ENCODE measurements at regions not wholly inside any gene's neighbourhood (a gene's known extent, or its start where the extent isn't known, plus 50 kb on each side); places are given as distances from the start of the nearest gene placed in this dataset.
A peak's percentile ranks its signal among the peaks of the same experiment; 100 is the strongest.

DNA sequence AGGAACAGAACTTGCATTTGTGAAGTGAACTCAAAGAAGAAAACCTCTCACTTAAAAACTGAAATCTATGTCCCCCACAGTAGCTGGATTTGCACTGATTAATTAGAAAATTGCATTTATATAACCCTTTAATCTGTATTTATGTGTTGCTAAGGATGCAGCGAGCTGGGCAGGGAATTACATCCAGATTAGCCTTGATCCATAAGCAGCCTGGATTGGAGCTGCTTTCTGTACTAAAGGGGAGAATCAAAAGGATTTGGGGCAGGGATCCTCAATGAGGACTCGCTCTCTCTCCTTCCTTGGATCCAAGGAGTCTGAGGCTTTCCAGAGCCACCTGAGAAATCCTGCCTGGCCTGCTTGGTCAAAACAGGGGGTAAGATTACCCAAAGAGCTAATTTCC is 125.9 kb downstream of the TLE3 start:
- no peak for DNase-seq (ENCODE audit: low read depth in 3 of 3, low spot score in 1 of 3)

DNA sequence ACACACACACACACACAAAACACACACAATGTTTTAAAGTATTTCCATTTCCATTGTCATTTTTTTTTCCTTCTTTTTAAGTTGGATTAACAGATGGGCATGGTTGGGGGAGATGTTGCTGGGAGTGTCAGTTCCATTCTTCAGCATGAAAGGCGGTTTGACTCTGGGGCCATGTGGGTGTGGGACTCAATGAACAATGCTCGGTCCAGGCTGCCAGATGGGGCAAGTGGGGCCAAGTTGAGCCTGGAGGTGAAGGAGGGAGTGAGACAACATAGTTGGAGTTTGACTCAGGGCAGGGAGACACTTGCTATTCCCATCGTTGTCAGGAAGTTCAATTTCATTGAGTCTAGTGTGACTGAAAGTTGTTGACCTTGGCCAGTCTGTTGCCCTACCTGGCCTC is 125.3 kb downstream of the TLE3 start:
- DNase-seq (ENCODE audit: low read depth in 3 of 3, low spot score in 1 of 3), result no peak

DNA sequence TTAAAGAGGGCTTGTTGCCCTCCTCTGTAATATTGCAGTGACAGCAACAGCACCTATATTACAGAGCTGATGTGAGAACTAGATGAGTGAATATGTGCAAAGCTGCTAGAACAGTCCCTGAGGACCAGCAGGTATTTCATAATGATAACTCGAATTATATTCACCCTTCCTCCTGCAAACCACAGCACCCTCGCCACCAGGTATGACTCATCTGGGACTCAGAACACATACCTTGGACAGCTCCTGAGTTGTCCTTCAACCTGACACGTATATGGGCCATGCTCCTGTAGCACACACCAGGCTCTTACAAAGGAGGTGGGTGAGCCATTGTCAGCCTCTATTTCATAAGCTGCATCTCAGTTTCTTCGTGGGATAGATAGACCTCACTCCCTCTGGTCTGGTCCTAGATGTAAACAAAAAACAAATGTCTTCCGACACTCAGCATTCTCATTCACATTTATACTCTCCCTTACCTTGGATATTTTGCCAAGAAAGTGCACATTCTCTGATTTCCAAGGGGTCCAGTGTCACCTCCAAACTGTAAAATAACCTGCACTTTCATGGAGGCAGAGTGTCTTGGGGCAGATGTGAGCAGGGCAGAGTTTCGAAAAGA is 124.5 kb downstream of the TLE3 start:
- DNase-seq (ENCODE audit: low read depth in 3 of 3, low spot score in 1 of 3), result no peak

DNA sequence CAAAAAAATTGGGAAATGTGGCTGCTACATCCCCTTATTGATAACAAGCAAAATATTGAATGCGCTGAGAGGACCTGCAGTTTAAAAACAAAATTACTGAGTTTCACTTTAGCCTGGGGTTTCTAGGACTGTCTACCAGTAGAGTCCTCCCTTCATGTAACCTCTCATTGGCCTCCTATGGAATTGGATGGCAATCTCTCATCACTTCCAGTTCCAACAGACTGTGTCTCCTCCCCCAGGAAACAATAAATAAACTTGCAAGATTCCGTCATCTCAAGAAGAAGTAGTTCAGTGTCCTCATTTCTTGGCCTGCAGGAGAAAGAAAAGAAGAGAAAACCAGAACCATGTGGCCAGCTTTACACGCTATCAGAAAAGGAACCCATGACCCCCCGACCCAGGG is 123.8 kb downstream of the TLE3 start:
- DNase-seq (ENCODE audit: low read depth in 3 of 3, low spot score in 1 of 3), result no peak

DNA sequence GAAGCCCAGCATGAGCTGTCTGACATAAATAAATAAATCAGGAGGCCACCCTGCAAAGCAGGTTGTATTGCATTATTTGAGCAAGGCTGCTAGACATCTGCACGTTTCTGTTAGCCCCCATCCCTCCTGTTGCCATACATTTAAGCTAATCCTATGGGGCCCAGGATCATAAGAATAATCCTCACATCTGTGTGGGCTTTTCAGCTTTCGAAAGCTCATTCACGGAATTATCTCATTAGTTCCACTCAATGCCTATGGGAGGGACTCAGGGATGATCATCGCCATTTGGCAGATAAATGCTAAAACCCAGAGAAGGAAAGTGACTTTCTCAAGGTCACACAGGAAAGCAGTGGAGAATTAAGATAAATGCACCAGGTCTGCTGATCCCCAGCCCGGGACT is 123.4 kb downstream of the TLE3 start:
- DNase-seq (ENCODE audit: low read depth in 3 of 3, low spot score in 1 of 3), result no peak

DNA sequence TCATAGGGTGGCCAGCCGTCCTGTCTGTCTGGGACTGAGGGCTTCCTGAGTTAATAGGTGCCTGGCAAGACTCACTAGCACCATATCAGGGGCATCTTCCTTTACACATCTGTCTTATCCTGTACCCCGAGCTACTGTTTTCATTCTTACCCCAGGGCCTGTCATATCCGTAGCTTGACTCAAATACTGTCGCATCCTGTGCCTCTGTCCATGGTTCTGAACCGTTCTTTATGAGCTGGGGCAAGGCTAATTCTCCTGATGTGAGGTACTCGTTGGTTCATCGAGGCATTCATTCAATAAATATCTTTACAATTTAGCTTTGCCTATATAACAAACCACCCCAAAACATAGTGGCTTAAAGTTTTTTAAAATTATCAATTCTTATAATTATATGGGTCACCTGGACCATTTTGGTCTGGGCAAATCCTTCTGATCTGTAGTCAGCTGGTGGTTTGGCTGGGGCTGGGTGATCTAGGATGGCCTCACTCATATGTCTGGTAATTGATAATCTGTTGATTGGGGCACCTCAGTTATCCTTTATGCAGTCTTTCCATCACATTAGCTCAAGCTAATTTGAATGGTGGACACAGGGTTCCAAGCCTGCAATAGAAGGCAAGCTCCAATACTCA is 121.2 kb downstream of the TLE3 start:
- peak; percentile 7 to 16 (median 13) for DNase-seq (ENCODE audit: low read depth in 3 of 3, low spot score in 1 of 3)

DNA sequence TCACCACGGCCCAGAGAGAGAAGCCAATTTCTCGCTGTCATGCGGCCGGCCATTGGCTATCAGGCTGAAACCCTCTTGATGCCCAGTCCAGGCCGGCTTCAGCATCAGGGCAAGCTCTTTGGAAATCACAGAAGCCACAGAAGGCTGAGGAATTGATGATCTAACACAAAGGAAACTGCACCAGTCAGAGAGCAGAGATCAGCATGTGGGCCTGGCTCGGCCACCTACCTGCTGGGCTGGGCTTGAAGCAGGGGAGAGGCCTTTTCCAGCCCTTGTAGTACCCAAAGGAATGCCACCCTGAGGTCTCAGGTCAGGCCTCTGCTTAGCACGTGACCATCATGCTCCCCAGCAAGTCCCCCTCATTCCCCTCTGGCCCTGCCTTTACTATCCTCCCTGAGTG is 119.1 kb downstream of the TLE3 start:
- DNase-seq (ENCODE audit: low read depth in 3 of 3, low spot score in 1 of 3), result no peak

DNA sequence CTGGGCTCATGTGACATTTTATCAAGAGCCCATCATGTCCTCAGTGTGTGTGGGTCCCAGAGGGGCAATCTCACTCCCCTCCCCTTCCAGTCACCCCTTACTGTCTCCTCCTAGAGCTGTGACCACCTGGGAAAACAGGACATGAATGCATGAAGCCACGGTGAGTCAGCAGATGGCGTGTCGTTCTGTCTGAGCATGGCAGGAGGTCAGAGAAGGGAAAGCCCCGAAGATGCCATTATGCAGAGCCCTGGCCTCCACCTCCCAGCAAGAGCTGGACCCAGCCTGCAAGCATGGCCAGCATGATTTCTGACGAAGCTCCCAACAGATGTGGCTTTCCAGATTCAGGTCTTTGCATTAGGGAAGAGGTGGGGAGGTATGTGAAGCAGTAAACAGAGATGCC is 118.5 kb downstream of the TLE3 start:
- DNase-seq (ENCODE audit: low read depth in 3 of 3, low spot score in 1 of 3), result no peak

DNA sequence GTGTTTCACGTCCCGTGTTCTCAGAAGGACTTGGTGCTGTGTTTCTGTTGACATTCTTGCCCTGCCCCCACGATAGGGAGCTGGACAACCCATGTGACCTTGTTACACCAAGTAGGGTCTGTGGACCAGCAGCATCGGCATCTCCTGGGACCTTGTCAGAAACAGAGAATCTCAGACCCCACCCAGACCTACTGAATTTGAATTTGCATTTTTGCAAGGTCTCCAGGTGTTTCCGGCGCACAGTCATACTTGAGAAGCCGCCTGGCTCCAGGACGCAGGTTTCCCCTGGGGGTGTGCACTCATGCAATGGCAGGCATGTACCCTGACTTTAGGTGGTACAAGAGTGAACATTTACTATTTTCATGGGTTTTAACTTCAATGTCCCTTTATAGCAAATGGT is 117.9 kb downstream of the TLE3 start:
- DNase-seq (ENCODE audit: low read depth in 3 of 3, low spot score in 1 of 3), result no peak

DNA sequence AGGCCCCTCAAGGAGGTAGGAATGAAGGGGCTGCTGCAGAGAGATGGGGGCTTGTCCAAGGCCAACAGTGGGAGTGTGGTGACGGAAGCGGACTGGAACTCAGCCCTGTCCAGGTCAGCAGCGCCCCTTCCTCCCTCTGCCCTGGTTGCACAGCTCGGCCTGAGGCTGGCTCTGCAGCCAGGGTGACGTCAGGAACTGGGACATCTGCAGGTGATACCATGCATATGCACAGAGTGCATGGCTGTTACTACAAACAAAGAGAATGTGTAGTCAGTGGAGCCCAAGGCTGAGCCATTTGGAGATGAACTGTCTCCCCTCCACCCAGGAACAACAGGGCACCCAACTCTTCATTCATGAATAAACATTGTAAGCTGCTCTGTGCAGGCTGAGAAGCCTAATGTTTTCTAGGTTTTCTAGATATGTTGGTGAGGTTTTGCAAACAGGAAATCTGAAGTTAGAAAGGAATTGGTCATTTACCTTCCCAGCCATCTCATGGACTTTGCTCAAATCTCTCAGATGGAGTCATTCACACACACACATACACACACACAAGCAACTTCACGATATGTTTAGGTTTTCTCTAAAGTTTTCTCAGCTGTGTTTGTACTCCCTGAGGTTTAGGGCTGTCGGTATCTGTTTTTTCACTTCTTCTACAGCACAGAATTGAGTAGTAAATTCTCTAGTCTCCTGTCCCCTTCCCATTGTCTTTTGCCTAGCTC is 117.2 kb downstream of the TLE3 start:
- DNase-seq (ENCODE audit: low read depth in 3 of 3, low spot score in 1 of 3), result no peak

DNA sequence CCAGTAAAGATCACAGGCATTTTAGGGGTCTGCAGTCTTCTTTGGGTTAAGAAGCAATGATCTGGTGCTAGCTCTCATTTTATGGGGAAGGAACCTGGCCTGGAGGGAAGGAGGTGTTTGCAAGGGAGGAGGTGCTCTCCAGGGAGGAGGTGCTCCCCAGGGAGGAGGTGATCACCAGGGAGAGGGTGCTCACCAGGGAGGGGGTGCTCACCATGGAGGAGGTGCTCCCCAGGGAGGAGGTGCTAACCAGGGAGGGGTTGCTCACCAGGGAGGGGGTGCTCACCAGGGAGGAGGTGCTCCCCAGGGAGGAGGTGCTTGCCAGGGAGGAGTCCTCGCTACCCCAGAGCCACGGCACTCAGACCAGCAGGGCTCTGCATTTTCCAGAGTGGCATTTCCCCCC is 115.7 kb downstream of the TLE3 start:
- no peak for DNase-seq (ENCODE audit: low read depth in 3 of 3, low spot score in 1 of 3)

DNA sequence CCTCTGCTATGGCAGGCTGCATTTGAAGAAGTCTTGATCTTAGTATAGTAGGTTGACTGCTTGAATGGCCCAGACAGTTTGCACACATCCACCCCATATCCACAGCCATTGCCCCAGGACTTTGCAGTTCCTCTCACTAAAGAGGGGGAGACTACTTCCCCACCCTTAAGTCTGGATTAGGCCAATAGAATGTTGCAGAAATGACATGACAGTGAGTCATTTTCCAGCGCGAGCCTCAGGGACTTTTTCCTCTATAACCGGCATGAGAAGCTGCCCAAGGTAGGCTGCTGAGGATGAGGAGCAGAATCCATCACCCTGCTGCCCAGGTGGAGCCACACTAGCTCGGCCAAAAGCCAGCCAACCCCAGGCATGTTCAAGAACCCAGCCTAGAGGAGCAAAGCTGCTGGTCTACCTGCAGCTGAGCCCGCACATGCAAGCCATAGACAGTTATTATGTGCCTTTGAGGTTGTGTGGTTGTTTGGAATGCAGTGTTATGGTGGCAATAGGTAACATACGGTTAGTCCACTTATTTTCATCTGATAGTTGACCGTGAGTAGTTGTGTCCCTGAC is 113.9 kb downstream of the TLE3 start:
- no peak for DNase-seq (ENCODE audit: low read depth in 3 of 3, low spot score in 1 of 3)

DNA sequence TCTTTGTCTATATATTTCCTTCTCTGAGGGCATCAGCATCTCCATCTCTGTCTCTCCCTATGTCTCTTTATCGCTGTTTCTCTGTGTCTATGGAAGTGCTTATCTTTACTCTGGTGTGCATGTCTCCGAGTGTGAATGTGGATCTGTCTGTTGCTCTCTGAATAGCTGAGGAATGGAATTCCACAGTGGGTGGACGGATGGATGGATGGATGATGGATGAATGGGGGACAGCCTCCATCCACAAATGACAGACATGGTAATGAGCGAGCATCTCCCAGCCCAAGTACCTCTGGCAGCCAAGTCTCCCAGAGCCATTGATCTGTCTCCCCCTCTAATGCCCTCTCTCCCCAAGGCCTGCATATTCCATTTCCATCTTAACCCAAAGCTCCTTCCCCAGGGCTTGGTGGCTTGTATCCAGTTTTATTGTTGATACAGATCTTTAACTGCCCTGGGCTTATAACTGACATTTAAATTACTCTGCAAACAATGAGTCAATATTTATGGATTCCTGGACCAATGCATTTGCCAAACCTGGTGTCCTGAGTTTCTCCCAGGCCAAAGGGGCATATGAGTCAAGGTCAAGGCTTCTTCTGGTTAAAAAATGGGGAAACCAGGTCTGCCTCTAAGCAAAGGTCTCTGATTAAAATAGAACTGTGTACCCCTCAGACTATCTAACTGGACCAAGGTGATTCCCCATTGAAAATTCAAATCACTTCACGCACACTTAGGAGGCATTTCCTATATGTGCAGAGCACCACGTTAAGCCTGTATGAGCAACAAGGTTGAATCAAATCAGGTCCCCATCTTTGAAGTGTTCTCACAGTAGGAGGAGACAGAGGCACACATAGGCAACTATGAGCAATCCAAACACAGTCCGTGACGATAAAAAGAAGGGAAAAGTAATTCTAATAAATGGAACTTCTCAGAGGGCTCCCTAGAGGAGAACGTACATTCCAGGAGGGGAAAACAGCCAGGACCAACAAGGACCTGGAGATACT is 109.9 kb downstream of the TLE3 start:
- no peak for DNase-seq (ENCODE audit: low read depth in 3 of 3, low spot score in 1 of 3)

DNA sequence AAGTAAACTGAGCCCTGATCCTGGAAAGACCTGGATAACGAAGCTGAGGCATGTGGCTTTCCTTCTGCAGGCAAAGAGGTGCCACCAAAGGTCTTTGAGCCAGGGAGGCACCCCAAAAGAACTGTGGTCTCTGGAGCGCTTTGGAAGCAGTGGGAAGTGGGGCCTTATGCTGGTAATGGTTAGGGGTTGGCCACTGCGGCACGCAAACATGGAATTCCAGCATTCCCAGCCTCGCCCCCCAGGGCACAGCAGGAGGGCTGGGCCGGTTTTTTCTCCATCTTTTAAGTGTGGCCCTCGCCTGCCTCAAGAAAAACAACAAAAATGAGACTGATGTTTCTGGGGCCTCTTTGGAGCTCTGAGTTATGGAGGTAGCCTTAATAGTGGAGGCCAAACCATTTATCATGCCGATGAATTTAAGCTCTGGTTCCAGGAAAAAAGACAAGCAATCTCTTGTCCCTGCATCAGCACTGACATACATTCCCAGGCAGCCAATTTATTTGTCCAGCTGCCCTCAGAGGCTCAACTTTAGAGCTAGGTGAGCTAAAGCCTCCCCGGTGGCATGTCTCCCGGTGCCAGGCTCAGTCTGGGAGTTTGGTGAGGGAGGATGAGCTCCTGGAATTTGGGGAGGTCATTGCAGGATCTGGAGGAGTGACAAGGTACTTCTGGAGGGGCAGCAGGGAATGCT is 109.0 kb downstream of the TLE3 start:
- DNase-seq (ENCODE audit: low read depth in 3 of 3, low spot score in 1 of 3), result no peak

DNA sequence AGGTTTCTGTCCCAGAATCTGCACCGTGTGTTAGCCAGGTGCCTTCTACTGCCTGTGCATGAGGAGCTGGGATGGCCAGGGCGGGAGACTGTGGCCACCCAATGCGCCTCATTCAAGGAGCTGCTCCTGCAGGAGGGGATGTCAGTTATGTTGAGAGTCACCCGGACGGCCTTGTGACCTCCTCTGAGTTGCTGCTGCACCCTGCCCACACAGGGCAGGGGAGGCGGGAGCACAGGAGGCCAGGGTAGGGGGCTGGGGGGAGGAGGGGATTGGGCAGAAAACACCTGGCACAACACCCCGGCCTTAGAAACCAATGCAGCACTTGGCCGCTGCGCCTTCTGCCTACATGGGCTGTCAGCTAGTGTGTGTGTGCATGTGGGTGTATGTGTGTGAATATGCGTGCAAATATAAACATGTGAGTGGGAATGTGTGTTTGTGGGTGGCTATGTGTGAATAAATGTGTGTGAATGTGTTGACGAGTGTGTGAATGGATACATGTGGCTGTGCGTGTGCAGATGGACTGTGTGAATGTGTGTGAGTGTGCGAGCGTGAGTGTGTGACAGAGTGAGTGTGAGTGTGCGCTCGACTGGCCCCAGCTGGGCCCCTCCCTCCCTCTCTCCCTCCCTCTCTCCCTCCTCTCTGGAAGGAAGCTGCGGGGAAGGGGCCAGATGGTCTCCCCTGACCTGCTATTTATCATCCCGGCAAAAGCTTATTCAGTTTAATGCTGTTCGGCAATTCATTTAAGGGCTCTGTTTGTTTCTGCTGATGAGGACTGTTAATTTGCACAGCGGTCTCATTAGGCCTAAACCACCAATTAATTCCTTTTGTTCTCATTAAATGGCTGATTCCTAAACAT is 106.9 kb downstream of the TLE3 start:
- DNase-seq (ENCODE audit: low read depth in 3 of 3, low spot score in 1 of 3), result no peak

DNA sequence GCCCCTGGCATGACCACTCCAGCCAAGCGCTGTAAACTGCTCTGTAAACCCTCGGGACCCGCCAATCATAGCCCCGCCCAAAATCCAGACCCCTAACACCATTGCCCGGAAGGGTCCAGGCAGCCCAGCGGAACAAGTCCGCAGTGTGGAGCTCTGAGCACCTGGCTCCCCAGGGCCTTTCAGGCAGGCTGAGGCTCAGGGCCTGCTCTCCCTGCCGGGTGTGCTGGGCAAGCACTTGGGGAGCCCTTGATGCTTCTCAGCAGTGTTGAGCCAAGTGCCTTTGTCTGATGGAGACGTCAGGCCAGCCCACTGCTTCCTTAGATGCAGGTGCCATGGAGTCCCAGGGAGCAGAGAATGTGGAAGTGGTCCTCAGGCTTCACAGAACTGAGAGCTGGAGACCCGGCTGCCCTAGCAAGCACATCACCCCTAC is 106.2 kb downstream of the TLE3 start:
- no peak for DNase-seq (ENCODE audit: low read depth in 3 of 3, low spot score in 1 of 3)

DNA sequence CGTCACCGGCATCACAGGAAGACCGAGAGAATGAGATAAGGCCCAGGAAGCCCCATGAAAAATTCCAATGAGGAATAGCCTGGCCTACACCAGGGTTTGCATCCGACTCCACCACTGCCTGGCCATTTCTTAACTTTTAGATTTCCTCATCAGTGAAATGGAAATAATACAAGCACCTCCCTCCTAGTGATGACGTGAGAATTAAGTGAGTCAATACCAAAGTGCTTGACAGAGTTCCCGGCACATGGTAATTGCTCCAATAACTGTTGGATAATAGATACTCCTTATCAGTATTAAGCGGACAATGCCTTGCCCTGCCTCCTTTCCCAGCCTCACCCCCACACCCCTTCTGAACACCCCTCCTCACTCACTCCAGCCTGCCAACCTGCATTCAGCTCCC is 105.4 kb downstream of the TLE3 start:
- no peak for DNase-seq (ENCODE audit: low read depth in 3 of 3, low spot score in 1 of 3)

DNA sequence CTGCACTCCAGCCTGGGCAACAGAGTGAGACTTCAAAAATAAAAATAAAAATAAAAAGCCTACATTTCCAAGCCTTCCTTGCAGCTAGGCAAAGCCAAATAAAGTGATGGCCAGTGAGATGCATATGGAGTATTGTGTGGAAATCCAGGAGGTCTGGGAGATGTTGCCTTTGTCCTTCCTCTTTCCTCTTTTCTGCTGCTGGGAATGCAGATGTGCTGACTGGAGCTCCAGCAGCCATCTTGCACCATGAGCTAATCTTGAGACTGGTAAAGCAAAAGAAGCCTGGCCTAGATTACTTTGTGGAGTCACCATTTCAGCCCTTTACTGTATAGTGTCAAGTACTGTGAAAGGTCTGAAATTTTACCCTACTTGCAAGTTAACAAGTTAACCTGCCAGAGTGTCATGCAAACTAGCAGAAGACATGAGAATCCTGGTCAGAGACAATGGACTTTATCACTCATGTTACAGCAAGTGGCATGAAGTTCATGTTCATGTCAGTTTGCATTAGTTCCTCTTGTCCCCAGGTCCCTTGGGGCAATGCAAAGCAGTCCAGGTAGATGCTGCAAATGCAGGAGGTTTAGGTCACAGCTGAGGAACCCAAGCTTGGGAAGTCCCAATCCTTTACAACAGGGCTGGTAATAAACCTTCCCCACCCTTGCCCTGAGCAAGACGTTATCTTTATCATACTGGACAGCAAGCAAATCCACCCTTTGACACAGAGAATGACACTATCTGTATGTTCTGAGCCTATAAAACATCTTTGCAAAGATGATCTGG is 103.1 kb downstream of the TLE3 start:
- DNase-seq (ENCODE audit: low read depth in 3 of 3, low spot score in 1 of 3), result no peak
